GM12878 (cell line): ENCODE measurements at regions not wholly inside any gene's neighbourhood (a gene's known extent, or its start where the extent isn't known, plus 50 kb on each side); places are given as distances from the start of the nearest gene placed in this dataset.

Experiments used
- ATAC-seq: fragments of 200-7000 bp; cut with Tn5 transposase; 3 replicates; pipeline ENCODE4 v1.9.1; 2020; ENCODE audit warnings: mild to moderate bottlenecking, moderate library complexity
- BruUV-seq: library from RNA; stranded (reverse); fragments of 400-500 nt; replicated peaks from 2 replicates; lab custom pipeline; 2021; lab: Mats Ljungman, UMichigan
- CTCF ChIA-PET: fragments of 300-600 bp; sonication (Branson Sonifier 250); formaldehyde crosslinking; extraction: SDS; loops from one replicate; lab custom pipeline; 2021; ENCODE audit warnings: inconsistent platforms; lab: Yijun Ruan, JAX
- POLR2A ChIA-PET: fragments of 350-600 bp; formaldehyde crosslinking; extraction: SDS; loops from one replicate; lab custom pipeline; 2021; ENCODE audit warnings: inconsistent platforms; lab: Charles Lee
- RAD21 ChIA-PET: fragments of 300-600 bp; sonication (Branson Sonifier 250); formaldehyde crosslinking; loops from one replicate; lab custom pipeline; 2023; ENCODE audit warnings: antibody characterized with exemption; ENCODE audit not compliant: unreplicated experiment; lab: Charles Lee
- SMC1A ChIA-PET: fragments of 300-600 bp; sonication (Branson Sonifier 250); formaldehyde crosslinking; loops from one replicate; lab custom pipeline; 2023; ENCODE audit not compliant: unreplicated experiment, uncharacterized antibody; lab: Charles Lee
- DNase-seq: peaks from one replicate; pipeline ENCODE4 v3.0.0-alpha.2; 2011; ENCODE audit warnings: low read depth, low spot score
- FAIRE-seq: peaks from 3 replicates; lab custom pipeline; 2011; peaks lifted over from hg19 to GRCh38; lab: Jason Lieb, UNC
- H2AFZ ChIP-seq: 2 replicates; pipeline ENCODE4 v1.6.0; 2011; ENCODE audit warnings: low read depth, low read length, control low read depth; ENCODE audit not compliant: control insufficient read depth
- H3K27ac ChIP-seq: 2 replicates; pipeline ENCODE4 v1.5.1; 2011; ENCODE audit warnings: control low read depth; ENCODE audit not compliant: control insufficient read depth, insufficient read depth
- H3K27me3 ChIP-seq, 2 experiments: replicated peaks in 1 of 2; 2 replicates each; pipeline versions ENCODE4 v1.6.0 to v1.6.1; 2011; ENCODE audit warnings: low read length in 1 of 2; ENCODE audit not compliant: control insufficient read depth in 2 of 2, insufficient read depth in 2 of 2
- H3K36me3 ChIP-seq, 2 experiments: 2 replicates each; pipeline ENCODE4 v1.5.1; 2011; ENCODE audit warnings: low read length in 1 of 2; ENCODE audit not compliant: control insufficient read depth in 2 of 2, insufficient read depth in 2 of 2
- H3K4me1 ChIP-seq: 2 replicates; pipeline ENCODE4 v1.6.1; 2011; ENCODE audit warnings: mild to moderate bottlenecking, low read length, moderate library complexity, mixed read lengths; ENCODE audit not compliant: control insufficient read depth, insufficient read depth
- H3K4me2 ChIP-seq: 2 replicates; pipeline ENCODE4 v1.6.0; 2011; ENCODE audit warnings: control low read depth; ENCODE audit not compliant: control insufficient read depth, insufficient read depth
- H3K4me3 ChIP-seq: fragments of 200-600 bp; sonication (generic); 2 replicates; pipeline ENCODE4 v1.5.1; 2016
- H3K79me2 ChIP-seq: 2 replicates; pipeline ENCODE4 v1.6.0; 2011; ENCODE audit warnings: low read length; ENCODE audit not compliant: control insufficient read depth, insufficient read depth
- H3K9ac ChIP-seq: 2 replicates; pipeline ENCODE4 v1.8.0; 2011; ENCODE audit warnings: low read length, control low read depth, mixed read lengths; ENCODE audit not compliant: control insufficient read depth, insufficient read depth
- H3K9me3 ChIP-seq: replicated peaks from 3 replicates; pipeline ENCODE4 v1.5.1; 2011; ENCODE audit warnings: mild to moderate bottlenecking, low read length; ENCODE audit not compliant: control insufficient read depth, insufficient read depth
- H4K20me1 ChIP-seq: 2 replicates; pipeline ENCODE4 v1.6.0; 2011; ENCODE audit not compliant: control insufficient read depth, insufficient read depth
- CBX5 ChIP-seq: sonication (generic); IDR thresholded peaks from 2 replicates; pipeline ENCODE4 v1.6.1; 2016; ENCODE audit warnings: low read depth, moderate library complexity, mild to moderate bottlenecking, inconsistent platforms
- EED ChIP-seq: sonication (generic); IDR thresholded peaks from 2 replicates; pipeline ENCODE4 v1.6.1; 2016; ENCODE audit warnings: antibody characterized with exemption, low read depth
- JUND ChIP-seq: IDR thresholded peaks from 2 replicates; pipeline ENCODE4 v1.6.1; 2012; ENCODE audit warnings: low read depth, mild to moderate bottlenecking, low read length, improper control_type of control experiment, moderate library complexity
- SRF ChIP-seq, 2 experiments: IDR thresholded peaks; 2 replicates each; pipeline ENCODE4 v1.6.1; 2011; ENCODE audit warnings: low read depth in 2 of 2, low read length in 2 of 2, mild to moderate bottlenecking in 1 of 2, moderate library complexity in 1 of 2
- TCF12 ChIP-seq: IDR thresholded peaks from 2 replicates; pipeline ENCODE4 v1.6.1; 2011; ENCODE audit warnings: low read depth, mild to moderate bottlenecking, low read length
- in situ Hi-C: fragments of 300-500 bp; cut with MboI; formaldehyde crosslinking; loops from 9 replicates; pipeline ENCODE4 v1.14.3; 2018; ENCODE audit warnings: mixed read lengths
- intact Hi-C: fragments of 100-400 bp; cut with micrococcal nuclease; formaldehyde crosslinking; loops from one replicate; pipeline ENCODE4 v1.14.2; 2022; ENCODE audit not compliant: unreplicated experiment
- TF ChIP-seq, protein P1 (sequence below): fragments of 450-650 bp; IDR thresholded peaks from 2 replicates; pipeline ENCODE4 v1.6.1; 2014; ENCODE audit warnings: mild to moderate bottlenecking
- TF ChIP-seq, protein P2 (sequence below): fragments of 450-650 bp; IDR thresholded peaks from 2 replicates; pipeline ENCODE4 v1.6.1; 2017; ENCODE audit warnings: mild to moderate bottlenecking, moderate library complexity
- TF ChIP-seq, protein P3 (sequence below): IDR thresholded peaks from 2 replicates; pipeline ENCODE4 v1.6.1; 2011; ENCODE audit warnings: mild to moderate bottlenecking, low read depth, low read length, moderate library complexity; ENCODE audit not compliant: insufficient replicate concordance
- TF ChIP-seq, protein P4 (sequence below): fragments of 450-650 bp; IDR thresholded peaks from 2 replicates; pipeline ENCODE4 v1.6.1; 2016; ENCODE audit warnings: mild to moderate bottlenecking
- TF ChIP-seq, protein P5 (sequence below): IDR thresholded peaks from 2 replicates; pipeline ENCODE4 v1.6.1; 2012; ENCODE audit warnings: low read depth, low read length, improper control_type of control experiment

DNA sequence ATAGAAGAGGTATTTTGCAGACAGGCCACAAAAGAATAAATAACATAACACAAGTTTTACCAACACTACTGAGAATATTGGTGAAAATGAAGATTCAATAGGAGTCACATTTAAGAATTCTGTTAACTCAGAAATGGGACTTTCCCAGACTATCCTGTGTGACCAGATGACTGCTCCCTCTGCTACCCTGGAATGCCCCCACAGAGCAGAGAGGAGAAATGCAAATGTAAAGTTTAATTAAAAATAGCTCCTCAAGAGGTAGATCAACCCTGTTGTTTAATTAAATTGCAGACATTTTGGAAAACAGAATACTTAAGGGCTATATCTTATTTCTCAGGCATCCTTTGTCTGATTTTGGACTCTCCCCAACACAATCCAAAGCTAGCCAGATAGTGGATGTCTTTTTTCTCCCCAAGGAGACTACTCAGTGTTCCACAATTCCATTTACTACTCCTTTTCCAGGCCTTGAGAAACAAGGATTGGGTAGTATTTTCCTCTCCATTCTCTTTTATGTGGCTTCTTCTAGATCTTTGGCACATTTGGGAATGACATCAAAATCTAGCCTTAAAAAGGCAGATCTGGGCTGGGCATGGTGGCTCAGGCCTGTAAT, 104.7 kb upstream of the TSC22D1 start:
- Histone ChIP-seq H3K27ac (peak overlapping the region; percentile 53; the same call in 1 of the 2 replicates), H3K27me3 (no peaks in the 10 kb centered on the region), H3K4me1 (peaks cover 8% of the 10 kb centered on the region), H3K4me3 (no peak overlapping the region), H3K79me2 (no peaks in the 10 kb centered on the region)
- no peak for FAIRE-seq
- CTCF ChIA-PET = no interaction called here
- peak; percentile 64 for ATAC-seq
- SMC1A ChIA-PET = no interaction called here
- RAD21 ChIA-PET = no interaction called here
- intact Hi-C loops = no loop called here
- in situ Hi-C loops = no loop called here
- TF ChIP-seq, protein P1, sequence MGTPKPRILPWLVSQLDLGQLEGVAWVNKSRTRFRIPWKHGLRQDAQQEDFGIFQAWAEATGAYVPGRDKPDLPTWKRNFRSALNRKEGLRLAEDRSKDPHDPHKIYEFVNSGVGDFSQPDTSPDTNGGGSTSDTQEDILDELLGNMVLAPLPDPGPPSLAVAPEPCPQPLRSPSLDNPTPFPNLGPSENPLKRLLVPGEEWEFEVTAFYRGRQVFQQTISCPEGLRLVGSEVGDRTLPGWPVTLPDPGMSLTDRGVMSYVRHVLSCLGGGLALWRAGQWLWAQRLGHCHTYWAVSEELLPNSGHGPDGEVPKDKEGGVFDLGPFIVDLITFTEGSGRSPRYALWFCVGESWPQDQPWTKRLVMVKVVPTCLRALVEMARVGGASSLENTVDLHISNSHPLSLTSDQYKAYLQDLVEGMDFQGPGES = no peak
- TF ChIP-seq JUND (no peak), SRF (IDR thresholded peaks at IDR 0.05; ENCODE audit: low read depth in 2 of 2, low read length in 2 of 2) (no peak), CBX5 (no peak), TCF12 (no peak), EED (no peak)
- TF ChIP-seq, protein P2, sequence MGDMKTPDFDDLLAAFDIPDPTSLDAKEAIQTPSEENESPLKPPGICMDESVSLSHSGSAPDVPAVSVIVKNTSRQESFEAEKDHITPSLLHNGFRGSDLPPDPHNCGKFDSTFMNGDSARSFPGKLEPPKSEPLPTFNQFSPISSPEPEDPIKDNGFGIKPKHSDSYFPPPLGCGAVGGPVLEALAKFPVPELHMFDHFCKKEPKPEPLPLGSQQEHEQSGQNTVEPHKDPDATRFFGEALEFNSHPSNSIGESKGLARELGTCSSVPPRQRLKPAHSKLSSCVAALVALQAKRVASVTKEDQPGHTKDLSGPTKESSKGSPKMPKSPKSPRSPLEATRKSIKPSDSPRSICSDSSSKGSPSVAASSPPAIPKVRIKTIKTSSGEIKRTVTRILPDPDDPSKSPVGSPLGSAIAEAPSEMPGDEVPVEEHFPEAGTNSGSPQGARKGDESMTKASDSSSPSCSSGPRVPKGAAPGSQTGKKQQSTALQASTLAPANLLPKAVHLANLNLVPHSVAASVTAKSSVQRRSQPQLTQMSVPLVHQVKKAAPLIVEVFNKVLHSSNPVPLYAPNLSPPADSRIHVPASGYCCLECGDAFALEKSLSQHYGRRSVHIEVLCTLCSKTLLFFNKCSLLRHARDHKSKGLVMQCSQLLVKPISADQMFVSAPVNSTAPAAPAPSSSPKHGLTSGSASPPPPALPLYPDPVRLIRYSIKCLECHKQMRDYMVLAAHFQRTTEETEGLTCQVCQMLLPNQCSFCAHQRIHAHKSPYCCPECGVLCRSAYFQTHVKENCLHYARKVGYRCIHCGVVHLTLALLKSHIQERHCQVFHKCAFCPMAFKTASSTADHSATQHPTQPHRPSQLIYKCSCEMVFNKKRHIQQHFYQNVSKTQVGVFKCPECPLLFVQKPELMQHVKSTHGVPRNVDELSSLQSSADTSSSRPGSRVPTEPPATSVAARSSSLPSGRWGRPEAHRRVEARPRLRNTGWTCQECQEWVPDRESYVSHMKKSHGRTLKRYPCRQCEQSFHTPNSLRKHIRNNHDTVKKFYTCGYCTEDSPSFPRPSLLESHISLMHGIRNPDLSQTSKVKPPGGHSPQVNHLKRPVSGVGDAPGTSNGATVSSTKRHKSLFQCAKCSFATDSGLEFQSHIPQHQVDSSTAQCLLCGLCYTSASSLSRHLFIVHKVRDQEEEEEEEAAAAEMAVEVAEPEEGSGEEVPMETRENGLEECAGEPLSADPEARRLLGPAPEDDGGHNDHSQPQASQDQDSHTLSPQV = no peak
- TF ChIP-seq, protein P3, sequence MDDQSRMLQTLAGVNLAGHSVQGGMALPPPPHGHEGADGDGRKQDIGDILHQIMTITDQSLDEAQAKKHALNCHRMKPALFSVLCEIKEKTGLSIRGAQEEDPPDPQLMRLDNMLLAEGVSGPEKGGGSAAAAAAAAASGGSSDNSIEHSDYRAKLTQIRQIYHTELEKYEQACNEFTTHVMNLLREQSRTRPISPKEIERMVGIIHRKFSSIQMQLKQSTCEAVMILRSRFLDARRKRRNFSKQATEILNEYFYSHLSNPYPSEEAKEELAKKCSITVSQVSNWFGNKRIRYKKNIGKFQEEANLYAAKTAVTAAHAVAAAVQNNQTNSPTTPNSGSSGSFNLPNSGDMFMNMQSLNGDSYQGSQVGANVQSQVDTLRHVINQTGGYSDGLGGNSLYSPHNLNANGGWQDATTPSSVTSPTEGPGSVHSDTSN = no peak
- TF ChIP-seq, protein P4, sequence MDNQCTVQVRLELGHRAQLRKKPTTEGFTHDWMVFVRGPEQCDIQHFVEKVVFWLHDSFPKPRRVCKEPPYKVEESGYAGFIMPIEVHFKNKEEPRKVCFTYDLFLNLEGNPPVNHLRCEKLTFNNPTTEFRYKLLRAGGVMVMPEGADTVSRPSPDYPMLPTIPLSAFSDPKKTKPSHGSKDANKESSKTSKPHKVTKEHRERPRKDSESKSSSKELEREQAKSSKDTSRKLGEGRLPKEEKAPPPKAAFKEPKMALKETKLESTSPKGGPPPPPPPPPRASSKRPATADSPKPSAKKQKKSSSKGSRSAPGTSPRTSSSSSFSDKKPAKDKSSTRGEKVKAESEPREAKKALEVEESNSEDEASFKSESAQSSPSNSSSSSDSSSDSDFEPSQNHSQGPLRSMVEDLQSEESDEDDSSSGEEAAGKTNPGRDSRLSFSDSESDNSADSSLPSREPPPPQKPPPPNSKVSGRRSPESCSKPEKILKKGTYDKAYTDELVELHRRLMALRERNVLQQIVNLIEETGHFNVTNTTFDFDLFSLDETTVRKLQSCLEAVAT = no peak
- TF ChIP-seq, protein P5, sequence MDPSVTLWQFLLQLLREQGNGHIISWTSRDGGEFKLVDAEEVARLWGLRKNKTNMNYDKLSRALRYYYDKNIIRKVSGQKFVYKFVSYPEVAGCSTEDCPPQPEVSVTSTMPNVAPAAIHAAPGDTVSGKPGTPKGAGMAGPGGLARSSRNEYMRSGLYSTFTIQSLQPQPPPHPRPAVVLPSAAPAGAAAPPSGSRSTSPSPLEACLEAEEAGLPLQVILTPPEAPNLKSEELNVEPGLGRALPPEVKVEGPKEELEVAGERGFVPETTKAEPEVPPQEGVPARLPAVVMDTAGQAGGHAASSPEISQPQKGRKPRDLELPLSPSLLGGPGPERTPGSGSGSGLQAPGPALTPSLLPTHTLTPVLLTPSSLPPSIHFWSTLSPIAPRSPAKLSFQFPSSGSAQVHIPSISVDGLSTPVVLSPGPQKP = no peak
- TF ChIP-seq, all 136 proteins: peak for 0
- Histone ChIP-seq H2AFZ (peak overlapping the region; percentile 28), H3K4me2 (no peak overlapping the region), H3K9me3 (peaks cover 6% of the 10 kb centered on the region), H3K9ac (no peak overlapping the region), H3K36me3 (no peaks in the 10 kb centered on the region), H4K20me1 (no peaks in the 10 kb centered on the region)
- BruUV-seq = no TSS peak
- no peak for DNase-seq
- POLR2A ChIA-PET = no interaction called here
